Osteocyte (in vitro differentiated cells): ENCODE measurements at regions not wholly inside any gene's neighbourhood (a gene's known extent, or its start where the extent isn't known, plus 50 kb on each side); places are given as distances from the start of the nearest gene placed in this dataset.

Experiments
- DNase-seq: peaks from one replicate; pipeline ENCODE4 v3.0.0; 2021; ENCODE audit warnings: mixed read lengths; ENCODE audit not compliant: unreplicated experiment; ENCODE audit errors: extremely low spot score
- H3K27ac Mint-ChIP-seq: one replicate; pipeline ENCODE4 v1.8.0; 2021; ENCODE audit warnings: mild to moderate bottlenecking, mixed read lengths; ENCODE audit not compliant: unreplicated experiment
- H3K27me3 Mint-ChIP-seq: one replicate; pipeline ENCODE4 v1.8.0; 2021; ENCODE audit warnings: mixed read lengths; ENCODE audit not compliant: unreplicated experiment
- H3K36me3 Mint-ChIP-seq: one replicate; pipeline ENCODE4 v1.8.0; 2021; ENCODE audit warnings: mixed read lengths; ENCODE audit not compliant: unreplicated experiment
- H3K4me1 Mint-ChIP-seq: one replicate; pipeline ENCODE4 v1.8.0; 2021; ENCODE audit warnings: mixed read lengths; ENCODE audit not compliant: unreplicated experiment
- H3K4me3 Mint-ChIP-seq: one replicate; pipeline ENCODE4 v1.8.0; 2021; ENCODE audit warnings: mild to moderate bottlenecking, moderate library complexity, mixed read lengths; ENCODE audit not compliant: unreplicated experiment
- H3K9me3 Mint-ChIP-seq: one replicate; pipeline ENCODE4 v1.8.0; 2021; ENCODE audit warnings: mixed read lengths; ENCODE audit not compliant: unreplicated experiment
- CTCF ChIP-seq: fragments of 200-600 bp; sonication (generic); IDR thresholded peaks from 2 replicates; pipeline ENCODE4 v1.5.0; 2021; ENCODE audit warnings: antibody characterized with exemption, mild to moderate bottlenecking, moderate library complexity

DNA sequence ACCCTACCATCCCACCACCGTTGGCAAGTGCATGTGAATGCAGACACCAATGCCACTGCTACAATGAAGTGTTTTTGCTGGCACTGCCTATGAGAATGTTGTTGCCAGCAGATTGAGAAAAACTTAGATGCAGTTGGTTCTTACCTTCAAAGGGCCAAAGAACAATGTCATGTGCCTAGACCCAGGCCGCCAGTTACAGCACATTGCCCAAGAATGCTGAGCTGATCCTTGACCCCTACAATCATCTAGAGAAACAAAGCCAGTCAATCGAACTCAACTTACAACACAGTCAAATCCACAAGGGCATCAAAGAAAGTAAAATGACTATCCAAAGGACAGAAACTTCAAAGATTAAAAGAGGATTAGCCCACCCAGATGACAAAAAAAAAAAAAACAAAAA is 102.4 kb upstream of the SPIN4 start:
- no peak overlapping the region for H3K4me3 Mint-ChIP-seq
- peaks cover 66% of the 10 kb centered on the region for H3K9me3 Mint-ChIP-seq
- H3K27me3 Mint-ChIP-seq: no peaks in the 10 kb centered on the region
- no peak for DNase-seq
- no peaks in the 10 kb centered on the region for H3K4me1 Mint-ChIP-seq
- peaks cover 22% of the 10 kb centered on the region for H3K36me3 Mint-ChIP-seq
- no peak overlapping the region for H3K27ac Mint-ChIP-seq
- no peak for TF ChIP-seq CTCF

DNA sequence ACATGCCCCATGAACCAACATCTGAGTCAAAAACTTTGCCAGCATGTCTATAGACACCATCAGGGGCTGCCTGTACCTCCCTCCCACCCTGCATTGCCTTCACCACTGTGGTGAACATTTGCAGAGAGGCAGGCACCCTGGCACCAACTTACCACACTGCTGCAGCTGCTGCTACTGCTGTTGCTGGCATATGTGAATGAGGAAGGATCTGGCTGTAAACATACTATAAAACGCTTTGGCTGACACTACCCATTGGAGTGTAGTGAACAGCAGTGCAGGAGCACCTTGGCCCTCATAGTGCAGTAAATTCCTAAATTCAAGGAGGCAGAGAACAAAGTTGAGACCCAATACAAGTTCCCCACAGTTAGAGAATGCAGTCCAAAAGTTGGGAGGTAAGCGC is 90.6 kb upstream of the SPIN4 start:
- no peaks in the 10 kb centered on the region for H3K27me3 Mint-ChIP-seq
- peaks cover 8% of the 10 kb centered on the region for H3K36me3 Mint-ChIP-seq
- peaks cover 1% of the 10 kb centered on the region for H3K4me1 Mint-ChIP-seq
- H3K27ac Mint-ChIP-seq: no peak overlapping the region
- H3K4me3 Mint-ChIP-seq: no peak overlapping the region
- DNase-seq: no peak
- no peak for TF ChIP-seq CTCF
- H3K9me3 Mint-ChIP-seq: peaks cover 34% of the 10 kb centered on the region

DNA sequence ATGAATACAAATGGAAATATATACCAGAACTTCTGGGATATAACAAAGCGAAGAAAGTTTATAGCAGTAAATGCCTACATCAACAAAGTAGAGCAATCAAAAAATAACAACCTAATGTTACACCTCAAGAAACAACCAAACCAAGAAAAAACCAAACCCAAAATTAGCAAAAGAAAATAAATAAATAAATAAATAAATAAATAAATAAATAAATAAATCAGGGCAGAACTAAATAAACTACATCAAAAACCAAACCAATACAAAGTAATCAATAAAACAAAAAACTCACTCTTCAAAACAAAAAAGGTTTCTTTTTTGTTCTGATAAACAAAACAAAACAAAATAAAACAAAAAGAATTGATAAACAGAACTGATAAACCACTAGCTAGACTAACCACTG is 88.4 kb upstream of the SPIN4 start:
- no peak for TF ChIP-seq CTCF
- Mint-ChIP-seq H3K27me3 (no peaks in the 10 kb centered on the region), H3K36me3 (peaks cover 8% of the 10 kb centered on the region), H3K27ac (no peak overlapping the region), H3K9me3 (peaks cover 34% of the 10 kb centered on the region), H3K4me1 (peaks cover 1% of the 10 kb centered on the region), H3K4me3 (no peak overlapping the region)
- no peak for DNase-seq

GRCh38 chrX:63436865-63437264 is 85.7 kb upstream of the SPIN4 start:
- no peak overlapping the region for H3K27ac Mint-ChIP-seq
- H3K27me3 Mint-ChIP-seq: no peaks in the 10 kb centered on the region
- peaks cover 11% of the 10 kb centered on the region for H3K36me3 Mint-ChIP-seq
- DNase-seq: no peak
- no peak overlapping the region for H3K4me3 Mint-ChIP-seq
- peaks cover 40% of the 10 kb centered on the region for H3K9me3 Mint-ChIP-seq
- H3K4me1 Mint-ChIP-seq: peaks cover 5% of the 10 kb centered on the region
- no peak for TF ChIP-seq CTCF

GRCh38 chrX:63434665-63435064 is 83.5 kb upstream of the SPIN4 start:
- Mint-ChIP-seq H3K4me1 (peaks cover 5% of the 10 kb centered on the region), H3K27ac (no peak overlapping the region), H3K9me3 (peaks cover 31% of the 10 kb centered on the region), H3K27me3 (no peaks in the 10 kb centered on the region), H3K4me3 (no peak overlapping the region), H3K36me3 (peaks cover 7% of the 10 kb centered on the region)
- no peak for DNase-seq
- TF ChIP-seq CTCF: no peak
